DMS79 (cell line): ENCODE measurements at regions not wholly inside any gene's neighbourhood (a gene's known extent, or its start where the extent isn't known, plus 50 kb on each side); places are given as distances from the start of the nearest gene placed in this dataset.
"Not testable (repeated sequence)": the region's sequence is repeated elsewhere in the genome, so short reads cannot be mapped to it uniquely, and the experiment has no call there.

Experiments
- DNase-seq: peaks from one replicate; lab custom pipeline; 2025; lab: John Stamatoyannopoulos, UW

DNA sequence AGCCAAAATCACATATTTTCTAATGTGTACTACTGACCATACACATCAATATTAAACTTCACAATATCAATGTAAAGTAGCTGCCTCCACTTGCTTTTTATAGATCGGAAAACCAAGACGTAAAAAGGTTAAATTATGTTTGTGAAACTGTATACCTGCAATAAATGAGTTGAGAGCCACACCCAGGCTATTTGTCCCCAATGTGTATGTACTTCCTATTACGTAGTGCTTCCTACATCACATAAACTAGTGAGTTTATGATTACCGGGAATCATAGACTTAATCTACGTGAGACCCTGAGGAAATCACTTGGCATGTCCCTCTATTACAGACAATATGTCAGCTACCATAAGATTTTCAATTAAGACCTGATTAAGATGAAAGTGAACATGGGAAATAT is 903.4 kb downstream of the RAB28 start:
- DNase-seq, result no peak

DNA sequence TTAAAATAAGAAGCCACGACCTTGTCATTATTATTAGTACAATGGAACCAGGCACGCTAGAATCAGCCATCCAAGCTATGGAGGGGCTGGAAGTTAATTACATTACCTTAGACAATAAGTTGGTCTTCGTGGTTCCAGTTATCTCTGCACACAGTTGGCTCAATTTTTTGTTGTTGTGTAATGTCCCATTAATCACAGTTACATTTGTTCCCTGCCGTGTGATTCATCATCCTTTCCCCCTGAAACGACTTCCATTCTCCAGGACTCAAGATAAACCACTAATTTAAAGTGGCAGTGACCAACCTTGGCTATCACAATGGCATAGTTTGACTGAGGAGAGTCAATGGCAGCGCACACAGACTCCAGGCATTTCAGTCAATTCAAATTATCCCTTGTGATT is 905.0 kb downstream of the RAB28 start:
- DNase-seq, result no peak

DNA sequence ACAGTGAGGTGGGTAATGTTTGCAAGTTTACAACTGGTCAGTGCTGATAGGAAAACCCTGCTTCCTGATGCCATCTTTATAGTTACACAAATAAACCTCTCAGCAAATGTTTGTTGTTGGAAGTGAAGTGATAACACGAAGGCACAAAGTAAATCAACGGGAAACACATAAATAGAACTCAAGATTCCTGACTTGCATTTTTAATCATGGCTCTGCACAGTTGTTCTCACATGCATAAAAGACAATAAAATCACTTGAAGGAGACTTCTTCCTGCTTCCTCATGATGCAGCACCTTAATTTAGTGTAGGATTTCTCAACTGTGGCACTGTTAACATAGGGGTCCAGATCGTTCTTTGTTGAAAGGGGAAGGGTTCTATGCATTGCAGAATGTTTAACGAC is 907.7 kb downstream of the RAB28 start:
- no peak for DNase-seq

DNA sequence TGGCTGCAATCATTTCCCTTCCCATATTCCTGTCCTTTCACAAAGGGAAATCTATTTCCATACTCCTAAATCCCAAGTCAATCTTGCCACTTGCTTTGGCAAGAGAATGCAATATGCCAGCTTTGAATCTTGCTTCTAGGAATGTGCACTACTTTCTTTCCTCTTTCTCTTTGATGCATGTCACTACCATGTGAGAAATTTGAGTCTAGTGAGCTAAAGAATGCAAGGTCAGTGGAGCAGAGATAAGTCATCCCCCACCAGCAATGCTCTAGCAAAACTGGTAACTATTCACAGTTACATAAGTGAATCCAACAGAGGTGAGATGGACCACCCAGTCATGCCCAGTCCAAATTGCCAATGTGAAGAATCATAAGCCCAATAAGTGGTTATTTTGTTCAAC is 910.4 kb downstream of the RAB28 start:
- no peak for DNase-seq

DNA sequence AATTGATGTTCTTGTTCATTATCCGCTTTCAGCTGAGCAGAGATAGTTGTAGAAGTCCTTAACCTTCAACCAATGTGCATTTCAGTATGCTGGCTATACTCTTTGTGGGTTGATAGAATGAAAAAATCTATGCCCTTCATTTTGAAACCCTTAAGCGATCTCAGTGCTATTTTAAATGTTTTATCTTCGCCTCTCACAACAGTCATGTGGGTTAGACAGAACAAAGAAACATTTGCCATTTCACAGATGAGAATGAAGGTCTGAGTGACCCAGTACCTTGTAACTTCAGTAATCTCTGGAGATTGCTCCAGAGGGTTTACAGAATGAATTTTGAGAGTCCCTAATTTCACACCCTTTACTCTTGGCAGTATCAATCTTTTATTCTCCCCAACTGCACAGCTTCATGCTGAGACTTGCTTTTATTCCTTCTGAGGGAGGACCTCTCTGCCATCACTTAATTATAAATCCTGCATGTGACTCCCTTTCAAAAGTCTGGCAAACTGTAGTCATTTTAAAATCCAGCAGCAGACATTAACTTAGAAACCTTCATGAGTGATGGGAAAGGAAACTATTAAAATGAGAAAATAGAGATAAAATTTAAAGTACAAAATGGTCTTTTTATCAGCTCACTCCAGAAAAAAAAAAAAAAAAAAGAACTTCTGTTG is 921.5 kb downstream of the RAB28 start:
- DNase-seq, result no peak

DNA sequence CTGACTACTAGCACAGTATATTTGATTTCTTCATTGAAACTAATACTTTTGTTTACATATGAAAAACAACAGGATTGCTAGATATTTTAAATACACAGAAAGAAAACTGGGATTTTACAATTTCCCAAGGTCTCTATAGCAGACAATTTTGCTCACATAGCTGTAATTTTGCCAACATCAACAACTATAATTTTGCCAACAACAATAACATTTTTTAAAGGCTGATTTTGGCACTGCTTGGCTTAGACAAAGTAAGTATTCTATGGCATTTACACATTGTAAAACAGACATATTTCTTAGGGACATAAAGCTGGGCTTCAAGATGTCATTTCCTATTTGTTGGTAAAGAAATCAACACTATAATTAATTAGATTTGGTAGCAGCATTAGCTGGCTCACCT is 922.1 kb downstream of the RAB28 start:
- DNase-seq, result no peak

DNA sequence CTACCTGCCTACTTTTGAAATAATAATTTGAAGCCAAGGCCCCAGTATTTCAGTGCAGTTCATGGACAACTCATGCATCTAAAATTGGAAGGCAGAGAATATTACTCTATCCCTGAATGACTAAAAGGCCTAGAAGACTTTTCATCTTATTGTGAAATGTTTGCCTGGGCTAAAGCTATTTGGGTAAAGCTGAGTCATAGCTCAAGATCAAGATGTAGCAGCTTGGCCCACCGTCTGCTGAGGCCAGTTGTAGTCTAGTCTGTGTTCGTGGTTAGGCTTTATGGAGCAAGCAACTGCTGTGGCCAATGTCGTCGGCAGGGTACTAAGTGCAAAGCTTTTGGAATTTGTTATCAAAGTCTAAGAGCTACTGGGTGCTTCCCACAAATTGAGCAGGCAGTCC is 929.1 kb downstream of the RAB28 start:
- no peak for DNase-seq

DNA sequence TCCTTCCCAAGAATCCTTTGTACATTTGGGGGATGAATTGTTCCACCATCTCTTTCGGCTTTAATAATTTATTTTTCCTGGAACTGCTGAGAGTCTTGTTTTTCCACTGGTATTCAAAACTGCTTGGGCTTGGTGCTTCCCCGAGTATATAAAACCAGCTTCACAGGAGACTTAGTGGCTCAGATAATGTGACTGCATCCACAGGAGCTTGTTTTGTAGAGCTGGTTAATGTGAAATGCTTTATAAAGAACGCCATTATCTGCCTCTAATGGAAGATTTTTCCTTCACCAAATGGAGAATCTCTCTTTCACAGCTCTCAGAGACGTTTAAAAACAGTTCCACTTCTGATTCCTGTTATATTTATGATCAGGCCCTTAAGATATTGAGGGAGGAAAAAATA is 935.5 kb downstream of the RAB28 start:
- DNase-seq, result no peak

DNA sequence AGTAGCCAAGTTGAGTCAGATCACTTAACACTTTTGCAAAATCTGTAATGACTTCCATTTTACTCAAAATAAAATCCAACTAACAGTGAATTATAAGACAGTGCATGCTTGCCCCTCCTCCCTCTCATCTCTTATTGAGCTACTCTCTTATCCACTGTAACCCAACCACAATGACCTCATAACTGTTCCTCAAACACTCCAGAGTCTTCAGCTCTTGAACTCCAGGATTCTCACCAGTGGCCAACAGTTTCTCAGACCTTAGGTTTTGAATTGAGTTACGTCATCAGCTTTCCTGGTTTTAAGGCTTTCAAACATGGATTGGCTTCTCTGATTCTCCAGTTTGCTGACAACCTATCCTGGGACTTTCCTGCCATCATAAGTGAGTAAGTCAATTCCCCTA is 938.3 kb downstream of the RAB28 start:
- DNase-seq, result no peak

DNA sequence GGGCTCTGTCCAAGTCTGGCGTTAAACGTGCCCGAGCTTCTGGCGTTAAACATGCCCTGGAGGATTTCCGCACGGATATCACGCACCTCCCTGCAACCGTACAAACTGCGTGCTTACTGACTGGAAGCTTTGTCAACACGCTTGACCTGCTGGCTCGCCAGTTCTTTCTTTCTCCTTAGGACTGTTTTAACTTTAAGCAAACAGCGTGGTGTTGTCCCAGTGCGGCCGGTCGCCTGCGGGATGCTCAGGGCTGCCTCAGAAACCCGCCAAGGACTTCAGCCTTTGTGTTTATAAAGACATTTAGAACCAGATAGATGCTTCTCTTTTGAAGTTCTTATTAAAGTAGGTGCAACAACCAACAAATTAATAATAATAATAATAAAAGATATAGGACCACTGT is 946.0 kb downstream of the RAB28 start:
- DNase-seq, result no peak

DNA sequence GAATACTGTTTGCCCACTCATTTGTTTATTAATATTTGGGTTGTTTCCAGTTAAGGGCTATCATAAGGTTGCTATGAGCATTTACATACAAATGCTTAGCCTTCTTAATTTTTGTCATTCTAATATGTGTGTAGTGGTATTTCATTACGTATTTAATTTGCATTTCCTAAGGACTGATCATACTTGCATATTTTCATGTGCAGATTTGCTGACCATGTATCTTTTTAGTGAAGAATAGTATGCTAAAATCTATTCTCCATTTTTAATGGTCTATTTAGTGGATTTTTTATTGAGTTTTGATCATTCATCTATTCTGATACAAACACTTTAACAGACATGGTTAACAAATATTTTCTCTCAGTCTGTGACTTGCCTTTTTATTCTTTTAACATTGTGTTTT is 949.5 kb downstream of the RAB28 start:
- no peak for DNase-seq

DNA sequence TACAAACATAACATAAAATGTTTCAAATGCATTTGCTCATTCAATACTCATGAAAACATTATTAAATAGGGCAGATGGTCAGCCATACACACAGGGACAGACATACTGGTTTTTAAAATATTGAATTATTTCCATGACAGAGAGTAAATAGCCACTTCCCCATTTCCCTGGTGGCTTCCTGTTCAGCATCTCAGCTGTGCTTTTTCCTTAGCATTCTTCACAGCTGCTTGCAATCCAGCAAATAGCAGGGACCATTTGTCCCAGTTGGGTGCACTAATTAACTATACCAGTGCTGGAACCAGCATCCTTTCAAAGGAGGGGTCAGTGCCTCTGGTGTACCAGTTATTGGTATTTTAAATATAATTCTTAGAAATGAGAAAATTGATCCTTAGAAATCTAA is 964.7 kb downstream of the RAB28 start:
- no peak for DNase-seq

DNA sequence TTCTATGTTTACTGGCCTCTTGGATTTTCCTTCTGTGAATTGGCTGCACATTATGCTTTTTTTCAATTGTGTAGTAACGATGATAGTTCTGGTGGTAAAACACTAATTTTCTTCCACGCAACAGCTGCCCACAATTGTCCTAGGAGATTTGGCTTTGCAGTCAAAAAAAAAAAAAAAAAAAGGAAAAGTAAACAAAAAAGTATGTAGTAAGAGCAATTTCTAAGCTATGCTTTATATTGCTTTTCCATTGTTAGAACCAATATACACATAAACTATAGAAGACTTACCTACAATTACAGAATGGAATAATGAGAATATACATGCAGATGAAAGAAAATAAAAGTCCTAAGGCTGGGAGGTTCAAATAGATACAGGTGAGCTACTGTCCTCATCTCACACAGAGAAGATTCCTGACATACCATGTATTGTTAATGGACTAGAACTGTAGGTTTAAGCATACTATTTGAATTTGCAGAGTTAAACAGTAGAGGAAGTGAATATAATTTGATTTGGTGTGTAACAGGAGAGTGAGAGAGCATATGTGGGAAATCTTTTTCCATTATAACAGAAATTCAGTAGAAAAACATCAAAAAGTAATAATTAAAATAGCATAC is 976.2 kb downstream of the RAB28 start:
- DNase-seq, result no peak

DNA sequence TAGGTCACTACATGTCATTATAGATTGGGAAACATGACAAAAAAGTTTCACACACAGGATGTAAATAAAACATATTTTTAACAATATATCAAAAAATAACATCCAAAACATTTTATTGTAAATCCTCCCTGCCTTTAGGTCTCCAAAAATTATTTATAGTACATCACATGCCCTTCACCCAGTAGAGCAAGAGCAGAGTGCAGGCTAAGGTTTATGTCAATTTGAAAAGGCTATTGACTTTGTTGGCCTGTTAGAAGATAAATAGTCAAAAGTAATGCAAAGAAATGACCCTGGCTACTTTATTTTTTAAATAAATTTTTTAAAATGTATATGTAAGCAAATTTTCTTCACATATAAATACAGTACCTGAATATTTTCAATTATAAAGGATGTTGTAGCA is 983.7 kb downstream of the RAB28 start:
- no peak for DNase-seq

DNA sequence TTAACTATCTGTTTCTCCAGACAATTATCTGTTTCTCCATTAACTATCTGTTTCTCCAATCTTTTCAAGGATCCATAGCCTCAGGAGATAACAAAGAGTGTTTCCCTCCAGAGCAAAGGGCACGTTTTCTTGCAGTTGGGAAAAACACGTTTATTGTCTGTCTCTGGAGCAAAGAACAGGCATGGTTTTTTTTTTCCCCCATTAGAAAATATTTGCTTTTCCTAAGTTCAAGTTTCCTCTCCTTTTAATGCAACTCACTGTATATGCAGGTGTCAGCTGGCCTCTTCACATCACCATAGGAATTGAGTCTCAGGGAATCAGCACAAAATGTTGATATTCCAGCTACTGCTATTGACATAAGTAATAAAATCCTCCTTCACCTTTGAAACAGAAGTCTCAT is 984.4 kb downstream of the RAB28 start:
- no peak for DNase-seq

DNA sequence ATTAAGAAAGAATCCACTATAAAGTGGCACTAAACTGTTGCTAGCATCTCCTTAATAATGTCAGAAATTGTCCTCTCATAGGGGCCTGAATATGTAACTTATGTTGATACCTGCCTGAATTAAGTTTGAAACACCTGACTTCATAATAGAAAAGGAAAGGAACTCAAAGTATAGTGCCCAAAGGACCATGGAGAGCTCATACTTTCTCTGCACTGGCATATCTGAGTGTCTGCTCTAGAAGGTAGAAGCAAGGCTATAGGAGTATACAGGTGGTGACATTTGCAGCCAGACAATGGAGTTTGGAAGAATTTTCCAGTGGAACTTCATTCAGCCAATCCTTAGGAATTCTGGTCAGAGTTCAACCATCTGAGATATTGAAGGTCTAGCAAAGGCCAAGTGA is 988.9 kb downstream of the RAB28 start:
- DNase-seq, result no peak

DNA sequence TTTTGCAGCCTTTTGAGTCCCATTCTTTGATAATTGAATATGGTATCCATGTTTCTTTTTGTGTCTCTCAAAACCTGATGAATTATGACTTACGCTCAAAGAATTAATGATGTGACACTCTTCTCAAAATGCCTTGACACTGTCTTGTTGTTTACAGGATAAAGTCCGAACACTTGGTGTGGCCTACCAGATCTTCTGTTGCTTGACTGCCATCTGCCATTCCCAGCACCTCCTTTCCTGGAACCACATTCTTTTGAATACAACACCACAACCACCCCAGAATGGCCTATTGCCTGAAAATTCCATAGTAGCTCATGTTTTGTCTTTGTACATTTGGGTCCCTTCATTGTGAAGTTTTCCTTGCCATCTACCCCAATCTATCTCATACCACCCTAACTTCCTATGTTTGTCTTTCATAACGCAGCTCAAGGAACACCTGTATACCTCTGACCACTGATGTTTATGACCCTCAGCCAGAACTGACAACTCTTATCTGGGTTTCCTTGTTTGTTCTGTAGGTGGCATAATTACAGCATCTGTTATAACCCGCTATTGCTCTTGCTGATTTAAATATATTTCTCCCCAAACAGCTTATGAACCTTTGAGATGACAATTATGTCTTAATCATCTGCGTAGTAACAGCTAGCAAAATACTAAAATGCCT is 991.3 kb downstream of the RAB28 start:
- DNase-seq, result no peak

DNA sequence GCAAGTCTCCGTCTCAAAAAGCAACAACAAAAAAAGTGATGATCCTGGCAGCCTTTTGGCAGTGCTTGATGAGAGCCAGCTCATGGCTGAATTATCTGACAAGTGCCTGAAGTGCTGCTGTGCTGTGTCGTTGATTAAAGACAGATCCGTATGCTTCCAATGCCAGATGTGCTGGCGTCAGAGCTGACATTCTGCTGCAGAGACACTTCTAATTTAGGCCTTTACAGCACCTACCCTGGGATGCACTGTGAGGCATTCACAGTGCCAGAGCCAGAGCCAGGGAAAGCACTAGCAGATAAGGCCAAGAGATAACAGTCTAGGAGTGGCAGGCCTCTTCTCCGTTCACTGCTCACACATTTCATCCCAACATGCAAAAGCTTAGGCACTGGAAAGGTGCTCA is 995.5 kb downstream of the RAB28 start:
- DNase-seq, result no peak

DNA sequence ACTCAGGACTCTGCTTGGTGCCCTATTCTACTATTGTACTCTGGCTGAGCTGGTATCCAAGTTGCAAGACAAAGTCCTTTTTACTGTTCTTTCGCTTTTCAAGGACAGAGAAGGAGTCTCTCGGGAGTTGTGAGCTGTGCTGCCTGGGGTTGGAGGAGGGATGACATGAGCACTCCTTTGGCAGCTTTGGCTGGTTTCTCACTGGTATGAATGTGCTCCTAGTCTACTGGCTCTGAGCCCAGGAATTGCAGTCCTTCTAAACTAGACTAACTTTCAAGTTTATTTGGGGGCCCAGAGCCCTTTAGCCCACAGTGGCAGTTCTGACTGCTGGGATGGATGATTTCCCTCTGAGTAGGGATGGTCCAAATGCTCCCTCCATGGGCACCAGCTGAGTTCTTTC is 997.1 kb downstream of the RAB28 start:
- DNase-seq, result no peak

DNA sequence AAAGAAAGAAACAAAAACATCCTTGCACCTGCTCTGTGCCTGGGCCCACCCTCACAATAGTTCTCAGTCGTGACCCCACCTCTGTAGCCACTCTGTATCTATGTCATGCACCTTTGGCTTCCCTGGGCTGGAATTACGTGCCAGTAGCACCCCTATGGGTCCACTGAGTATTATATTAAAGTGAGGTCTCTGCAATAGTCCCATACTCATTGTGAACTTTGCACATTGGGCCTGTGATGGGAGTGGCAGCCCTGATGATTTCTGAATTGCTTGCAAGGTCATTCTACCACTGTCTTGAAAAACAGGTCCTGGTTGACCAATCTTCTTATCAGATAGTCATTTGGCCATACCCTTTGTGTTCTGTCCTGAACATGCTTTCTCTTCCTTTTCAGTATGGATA is 1012.1 kb downstream of the RAB28 start:
- no peak for DNase-seq

DNA sequence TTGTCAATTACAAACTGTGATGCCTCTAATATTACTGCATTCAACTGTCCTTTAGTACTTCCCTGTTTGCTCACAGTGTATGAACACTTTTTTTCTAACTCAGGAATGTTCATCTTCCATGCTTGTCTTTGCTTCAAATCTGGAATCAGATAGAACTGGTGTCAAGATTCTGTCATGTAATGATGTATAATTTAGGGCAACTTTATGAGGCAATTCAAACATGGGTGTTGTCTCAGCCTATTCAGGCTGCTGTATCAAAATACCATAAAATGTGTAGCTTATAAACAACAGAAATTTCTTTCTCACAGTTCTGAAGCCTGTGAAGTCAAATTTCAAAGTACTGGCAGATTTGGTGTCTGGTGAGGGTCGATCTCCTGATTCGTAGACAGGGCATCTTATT is 1012.9 kb downstream of the RAB28 start:
- no peak for DNase-seq

DNA sequence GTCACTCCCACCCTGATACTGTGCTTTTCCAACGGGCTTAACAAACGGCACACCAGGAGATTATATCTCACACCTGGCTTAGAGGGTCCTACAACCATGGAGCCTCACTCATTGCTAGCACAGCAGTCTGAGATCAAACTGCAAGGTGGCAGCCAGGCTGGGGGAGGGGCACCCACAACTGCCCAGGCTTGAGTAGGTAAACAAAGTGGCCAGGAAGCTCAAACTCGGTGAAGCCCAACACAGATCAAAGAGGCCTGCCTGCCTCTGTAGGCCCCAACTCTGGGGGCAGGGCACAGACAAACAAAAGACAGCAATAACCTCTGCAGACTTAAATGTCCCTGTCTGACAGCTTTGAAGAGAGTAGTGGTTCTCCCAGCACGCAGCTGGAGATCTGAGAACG is 1022.6 kb downstream of the RAB28 start:
- DNase-seq, result not testable (repeated sequence)

DNA sequence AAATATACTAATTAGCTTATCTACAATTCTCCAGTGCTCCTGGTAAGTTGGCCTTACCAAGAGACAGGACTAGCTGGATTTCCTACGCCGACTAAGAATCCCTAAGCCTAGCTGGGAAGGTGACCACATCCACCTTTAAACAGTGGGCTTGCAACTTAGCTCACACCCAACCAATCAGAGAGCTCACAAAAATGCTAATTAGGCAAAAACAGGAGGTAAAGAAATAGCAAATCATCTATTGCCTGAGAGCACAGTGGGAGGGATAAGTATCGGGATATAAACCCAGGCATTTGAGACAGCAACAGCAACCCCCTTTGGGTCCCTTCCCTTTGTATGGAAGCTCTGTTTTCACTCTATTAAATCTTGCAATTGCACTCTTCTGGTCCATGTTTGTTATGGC is 1025.0 kb downstream of the RAB28 start:
- no peak for DNase-seq

DNA sequence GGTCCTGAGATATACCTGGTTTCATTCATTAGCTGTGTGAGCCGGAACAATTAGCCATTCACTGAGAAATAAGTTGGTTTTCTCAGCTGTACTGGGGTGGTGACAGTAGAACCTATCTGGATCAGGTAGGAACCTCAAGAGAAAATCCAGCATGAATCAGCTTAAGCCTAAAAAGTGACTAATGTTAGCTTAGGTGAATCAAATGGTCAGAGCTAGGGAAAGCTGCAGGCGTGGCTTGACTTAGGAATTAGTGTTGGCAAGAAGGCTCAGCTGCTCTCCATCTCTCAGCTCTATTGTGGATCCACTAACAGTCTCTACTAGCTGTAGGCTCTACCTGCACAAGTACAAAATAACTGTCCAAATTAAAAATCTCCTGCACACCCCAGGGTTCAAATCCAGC is 1025.5 kb downstream of the RAB28 start:
- no peak for DNase-seq
